BJ (cell line): ENCODE measurements at regions not wholly inside any gene's neighbourhood (a gene's known extent, or its start where the extent isn't known, plus 50 kb on each side); places are given as distances from the start of the nearest gene placed in this dataset.

Source experiments
- CTCF ChIA-PET: fragments of 350-600 bp; formaldehyde crosslinking; extraction: SDS; loops from one replicate; lab custom pipeline; 2021; ENCODE audit warnings: antibody characterized with exemption, inconsistent platforms; lab: Yijun Ruan, JAX
- POLR2A ChIA-PET: fragments of 300-600 bp; sonication (Branson Sonifier 250); formaldehyde crosslinking; extraction: SDS; loops from one replicate; lab custom pipeline; 2021; ENCODE audit warnings: antibody characterized with exemption; lab: Charles Lee
- DNase-seq: peaks from one replicate; pipeline ENCODE4 v3.0.0-alpha.2; 2011; ENCODE audit warnings: low read depth
- H3K27me3 ChIP-seq: 2 replicates; pipeline ENCODE4 v1.6.0; 2011; ENCODE audit warnings: low read length; ENCODE audit not compliant: control insufficient read depth, insufficient read depth
- H3K36me3 ChIP-seq: 2 replicates; pipeline ENCODE4 v1.5.1; 2011; ENCODE audit warnings: low read length; ENCODE audit not compliant: control insufficient read depth, insufficient read depth
- H3K4me3 ChIP-seq: 2 replicates; pipeline ENCODE4 v1.5.1; 2011; ENCODE audit warnings: low read depth, mild to moderate bottlenecking, control low read depth, low read length
- TF ChIP-seq, protein P1 (sequence below): IDR thresholded peaks from 2 replicates; pipeline ENCODE4 v1.5.1; 2011; ENCODE audit warnings: low read depth, mild to moderate bottlenecking, control low read depth, inconsistent platforms, low read length, moderate library complexity; ENCODE audit not compliant: insufficient read depth

- H3K4me3 ChIP-seq: no peak overlapping the region
- DNase-seq: no peak
- CTCF ChIA-PET: interaction anchor here (0.5 to 1.9 kb wide), 4 partner anchors 10 to 95 kb away, joined by 3 to 7 read pairs (median 3); no protein-coding TSS in a partner anchor
- POLR2A ChIA-PET: no interaction called here
- H3K36me3 ChIP-seq: no peaks in the 10 kb centered on the region
- peaks cover 2% of the 10 kb centered on the region; the same call in 1 of the 2 replicates for H3K27me3 ChIP-seq
- TF ChIP-seq, protein P1, sequence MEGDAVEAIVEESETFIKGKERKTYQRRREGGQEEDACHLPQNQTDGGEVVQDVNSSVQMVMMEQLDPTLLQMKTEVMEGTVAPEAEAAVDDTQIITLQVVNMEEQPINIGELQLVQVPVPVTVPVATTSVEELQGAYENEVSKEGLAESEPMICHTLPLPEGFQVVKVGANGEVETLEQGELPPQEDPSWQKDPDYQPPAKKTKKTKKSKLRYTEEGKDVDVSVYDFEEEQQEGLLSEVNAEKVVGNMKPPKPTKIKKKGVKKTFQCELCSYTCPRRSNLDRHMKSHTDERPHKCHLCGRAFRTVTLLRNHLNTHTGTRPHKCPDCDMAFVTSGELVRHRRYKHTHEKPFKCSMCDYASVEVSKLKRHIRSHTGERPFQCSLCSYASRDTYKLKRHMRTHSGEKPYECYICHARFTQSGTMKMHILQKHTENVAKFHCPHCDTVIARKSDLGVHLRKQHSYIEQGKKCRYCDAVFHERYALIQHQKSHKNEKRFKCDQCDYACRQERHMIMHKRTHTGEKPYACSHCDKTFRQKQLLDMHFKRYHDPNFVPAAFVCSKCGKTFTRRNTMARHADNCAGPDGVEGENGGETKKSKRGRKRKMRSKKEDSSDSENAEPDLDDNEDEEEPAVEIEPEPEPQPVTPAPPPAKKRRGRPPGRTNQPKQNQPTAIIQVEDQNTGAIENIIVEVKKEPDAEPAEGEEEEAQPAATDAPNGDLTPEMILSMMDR: no peak
Measured at GRCh38 chr11:122253589-122254231, 137.7 kb upstream of the BLID start.

DNA sequence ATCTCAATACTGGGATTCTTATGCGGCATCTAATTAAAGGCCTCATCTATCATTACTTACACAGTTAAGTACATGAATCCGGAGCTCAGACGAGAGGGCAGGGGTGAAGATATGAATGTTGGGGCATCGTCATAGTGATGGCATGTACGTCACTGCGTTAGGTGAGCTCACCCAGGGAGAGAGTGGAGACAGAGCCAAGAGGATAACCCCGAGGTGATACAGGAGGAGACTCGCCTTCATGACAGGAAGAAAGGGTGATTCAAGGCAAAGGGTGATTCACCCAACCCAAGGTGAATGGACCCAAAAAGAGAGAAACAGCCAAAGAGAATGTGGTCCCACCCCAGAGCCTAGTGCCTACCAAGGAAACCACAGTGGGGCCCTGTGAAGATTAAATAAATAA lies 132.9 kb upstream of the BLID start:
- TF ChIP-seq, protein P1: no peak
- no peak for DNase-seq
- Histone ChIP-seq H3K27me3 (no peaks in the 10 kb centered on the region), H3K36me3 (no peaks in the 10 kb centered on the region), H3K4me3 (no peak overlapping the region)
- POLR2A ChIA-PET: no interaction called here
- CTCF ChIA-PET: no interaction called here

DNA sequence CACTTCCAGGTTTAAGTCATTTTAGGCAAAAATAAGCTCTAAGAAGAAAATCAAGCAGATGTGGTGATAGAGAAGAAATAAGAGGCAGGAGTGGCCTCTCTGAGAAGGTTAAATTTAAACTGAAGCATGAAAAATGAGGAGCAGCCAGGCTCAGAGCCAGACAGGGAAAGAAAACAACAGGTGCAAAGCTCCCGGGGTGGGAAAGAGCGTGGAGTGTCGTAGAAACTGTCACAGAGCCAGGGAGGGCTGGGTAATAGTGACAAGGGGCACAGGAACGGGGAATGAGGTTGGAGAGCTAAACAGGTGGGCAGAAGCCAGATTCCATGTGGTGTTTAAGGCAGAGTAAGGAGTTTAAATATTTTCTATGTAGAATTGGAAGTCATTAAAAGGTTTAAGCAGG lies 132.1 kb upstream of the BLID start:
- Histone ChIP-seq H3K4me3 (no peak overlapping the region), H3K36me3 (no peaks in the 10 kb centered on the region), H3K27me3 (no peaks in the 10 kb centered on the region)
- TF ChIP-seq, protein P1: no peak
- ChIA-PET POLR2A (no interaction called here), CTCF (interaction anchor here (2.7 kb wide), 1 partner anchor 10 kb away, joined by 13 read pairs; no protein-coding TSS in a partner anchor)
- no peak for DNase-seq

- TF ChIP-seq, protein P1: no peak
- no peak overlapping the region for H3K4me3 ChIP-seq
- H3K27me3 ChIP-seq: no peaks in the 10 kb centered on the region
- no peak for DNase-seq
- ChIA-PET CTCF (interaction anchor here (0.8 to 2.7 kb wide), 3 partner anchors 9 to 31 kb away, joined by 4 to 13 read pairs (median 7); no protein-coding TSS in a partner anchor), POLR2A (no interaction called here)
- no peaks in the 10 kb centered on the region for H3K36me3 ChIP-seq
Measured at GRCh38 chr11:122246874-122247273, 130.9 kb upstream of the BLID start.

- no peaks in the 10 kb centered on the region for H3K36me3 ChIP-seq
- no peaks in the 10 kb centered on the region for H3K27me3 ChIP-seq
- no peak for DNase-seq
- TF ChIP-seq, protein P1: no peak
- no peak overlapping the region for H3K4me3 ChIP-seq
- CTCF ChIA-PET: interaction anchor here (2.2 kb wide), 1 partner anchor 11 kb away, joined by 7 read pairs; no protein-coding TSS in a partner anchor
- POLR2A ChIA-PET: no interaction called here
Measured at GRCh38 chr11:122242731-122243130, 126.7 kb upstream of the BLID start.
